ENCODE measurements at regions not wholly inside any gene's neighbourhood (a gene's known extent, or its start where the extent isn't known, plus 50 kb on each side); places are given as distances from the start of the nearest gene placed in this dataset.

DNA sequence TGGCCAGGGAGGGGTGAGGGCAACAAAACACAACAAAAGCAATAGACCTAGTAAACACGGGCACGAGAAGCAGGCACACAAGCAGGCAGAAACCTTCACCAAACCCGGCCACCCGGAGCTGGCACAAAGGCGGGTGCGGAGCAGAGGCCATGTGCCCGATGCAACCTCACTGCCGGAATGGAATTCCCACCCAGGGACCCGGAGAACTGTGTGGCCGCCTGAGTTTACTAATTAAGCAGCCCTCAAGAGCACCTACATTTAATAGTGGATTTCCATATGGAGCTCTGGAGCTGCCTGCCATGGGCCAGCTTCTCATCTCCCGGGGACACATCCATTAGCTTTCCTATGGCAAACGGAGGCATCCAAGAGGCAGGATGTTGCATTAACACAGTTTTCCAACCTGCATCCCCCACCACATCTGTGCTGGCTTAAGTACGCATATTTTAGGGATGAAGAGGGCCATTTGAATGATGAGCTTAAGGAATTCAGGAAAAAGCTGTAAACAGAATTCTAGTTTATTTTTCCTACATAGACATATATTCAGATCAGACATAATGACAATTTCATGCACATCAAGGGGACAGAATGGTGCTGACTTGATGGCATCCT, 104.5 kb upstream of the SMIM21 start:
- no peak for TF ChIP-seq GATA1 (IDR thresholded peaks at IDR 0.05; ENCODE audit: low read depth, low read length)
- TF ChIP-seq POLR2A (IDR thresholded peaks at IDR 0.05; ENCODE audit: low read length) = no peak
- no peak for DNase-seq

DNA sequence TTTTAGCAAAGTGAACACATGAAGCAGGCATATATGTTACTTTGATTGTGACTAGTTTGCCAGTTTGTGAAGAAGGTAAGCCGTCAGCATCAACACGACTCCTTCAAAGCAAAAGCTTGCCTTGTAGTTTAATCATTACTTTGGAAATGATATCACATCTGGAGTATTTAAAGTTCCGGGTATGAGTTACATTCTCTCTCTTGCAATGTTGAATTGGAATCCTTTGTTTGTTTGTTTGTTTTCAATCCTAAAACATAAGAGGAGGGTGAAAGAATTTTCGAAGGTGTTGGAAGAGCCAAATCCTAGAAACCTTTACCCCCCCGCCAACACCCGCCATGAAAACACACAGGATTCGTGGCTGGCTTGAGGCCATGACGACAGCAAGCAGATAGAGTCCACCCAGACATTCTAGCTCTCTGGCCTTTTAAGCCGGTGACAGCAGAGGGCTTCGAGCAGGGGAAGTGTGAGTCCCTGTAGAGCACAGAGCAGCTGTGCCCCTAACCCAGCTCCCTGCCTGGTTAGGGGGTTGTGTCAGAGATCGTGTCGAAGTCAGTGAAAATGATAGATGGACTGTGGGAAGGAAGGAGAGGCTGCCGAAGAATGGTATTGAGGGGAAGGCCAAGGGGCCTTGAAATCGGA, 103.8 kb upstream of the SMIM21 start:
- TF ChIP-seq GATA1 (IDR thresholded peaks at IDR 0.05; ENCODE audit: low read depth, low read length) (no peak), POLR2A (IDR thresholded peaks at IDR 0.05; ENCODE audit: low read length) (no peak)
- DNase-seq = no peak

DNA sequence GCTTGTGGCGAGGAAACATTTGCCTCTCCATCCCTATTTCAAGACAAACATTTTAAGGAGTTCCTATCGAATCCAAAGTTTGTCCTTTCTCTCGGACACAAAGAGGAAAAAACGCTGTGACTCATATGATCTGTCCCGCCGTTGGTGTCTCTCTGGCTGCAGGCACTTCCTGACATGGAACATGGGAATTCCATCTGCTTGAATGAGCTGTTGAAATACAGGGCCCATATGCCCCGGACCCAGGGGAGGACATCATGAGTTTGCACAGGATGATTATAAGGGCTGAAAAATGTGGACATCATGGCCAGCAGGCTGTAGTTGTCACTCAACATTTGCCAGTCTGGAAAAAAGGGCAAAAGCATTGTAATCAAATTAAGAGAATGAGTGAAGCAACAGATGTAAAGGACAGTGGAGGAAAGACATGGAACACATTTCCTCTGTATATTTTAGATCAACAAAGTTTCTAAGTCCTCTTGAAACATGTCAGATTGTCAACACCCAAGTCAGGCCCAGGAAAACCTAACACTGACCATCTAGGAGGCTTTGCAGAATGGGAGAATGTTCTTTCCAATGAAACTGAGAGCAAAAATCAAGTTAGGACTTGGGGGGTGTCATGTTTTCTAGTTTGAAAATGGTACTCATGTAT, 103.2 kb upstream of the SMIM21 start:
- no peak for DNase-seq
- no peak for TF ChIP-seq GATA1 (IDR thresholded peaks at IDR 0.05; ENCODE audit: low read depth, low read length)
- no peak for TF ChIP-seq POLR2A (IDR thresholded peaks at IDR 0.05; ENCODE audit: low read length)

DNA sequence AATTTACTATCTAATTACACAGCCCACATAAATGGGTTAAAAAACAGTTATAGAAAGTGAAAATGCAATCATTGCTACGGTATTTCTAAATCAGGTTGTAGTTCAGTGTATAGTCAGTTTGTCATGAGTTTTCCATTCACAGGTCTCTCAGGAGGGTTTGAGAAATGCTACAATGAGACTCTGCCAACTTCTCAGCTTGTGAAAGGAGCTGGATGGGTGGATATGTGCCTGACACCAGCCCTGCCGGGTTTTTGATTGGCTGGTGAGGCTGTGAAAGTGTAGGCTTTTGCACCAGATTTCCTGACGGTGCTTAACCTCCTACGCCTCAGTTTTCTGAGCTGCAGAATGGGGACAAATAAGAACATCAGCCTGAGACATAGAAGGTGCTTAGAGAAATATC, 102.6 kb upstream of the SMIM21 start:
- no peak for DNase-seq

DNA sequence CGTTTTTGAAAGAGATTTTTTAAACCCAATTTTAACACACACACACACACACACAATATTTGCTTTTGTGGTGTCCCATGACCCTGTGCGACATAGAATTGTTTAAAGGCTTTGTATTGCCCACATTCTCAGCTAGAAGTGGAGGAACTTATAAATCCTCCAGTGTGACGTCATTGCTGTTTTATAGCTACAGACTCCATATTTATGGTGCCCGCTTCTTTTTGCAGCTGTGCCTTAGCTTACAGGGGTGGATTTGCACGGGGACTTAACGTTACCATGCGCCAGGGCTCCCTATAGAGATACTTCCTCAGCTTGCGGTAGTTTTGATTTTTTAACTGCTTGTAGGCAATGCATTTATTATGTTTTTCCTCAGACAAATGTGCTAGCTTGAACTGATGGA, 101.9 kb upstream of the SMIM21 start:
- no peak for TF ChIP-seq POLR2A (IDR thresholded peaks at IDR 0.05; ENCODE audit: low read length)
- no peak for TF ChIP-seq GATA1 (IDR thresholded peaks at IDR 0.05; ENCODE audit: low read depth, low read length)
- no peak for DNase-seq

More for the DNA sequence above, 102.6 kb upstream of the SMIM21 start:
- TF ChIP-seq POLR2A (IDR thresholded peaks at IDR 0.05; ENCODE audit: low read length) (no peak), GATA1 (IDR thresholded peaks at IDR 0.05; ENCODE audit: low read depth, low read length) (no peak)

DNA sequence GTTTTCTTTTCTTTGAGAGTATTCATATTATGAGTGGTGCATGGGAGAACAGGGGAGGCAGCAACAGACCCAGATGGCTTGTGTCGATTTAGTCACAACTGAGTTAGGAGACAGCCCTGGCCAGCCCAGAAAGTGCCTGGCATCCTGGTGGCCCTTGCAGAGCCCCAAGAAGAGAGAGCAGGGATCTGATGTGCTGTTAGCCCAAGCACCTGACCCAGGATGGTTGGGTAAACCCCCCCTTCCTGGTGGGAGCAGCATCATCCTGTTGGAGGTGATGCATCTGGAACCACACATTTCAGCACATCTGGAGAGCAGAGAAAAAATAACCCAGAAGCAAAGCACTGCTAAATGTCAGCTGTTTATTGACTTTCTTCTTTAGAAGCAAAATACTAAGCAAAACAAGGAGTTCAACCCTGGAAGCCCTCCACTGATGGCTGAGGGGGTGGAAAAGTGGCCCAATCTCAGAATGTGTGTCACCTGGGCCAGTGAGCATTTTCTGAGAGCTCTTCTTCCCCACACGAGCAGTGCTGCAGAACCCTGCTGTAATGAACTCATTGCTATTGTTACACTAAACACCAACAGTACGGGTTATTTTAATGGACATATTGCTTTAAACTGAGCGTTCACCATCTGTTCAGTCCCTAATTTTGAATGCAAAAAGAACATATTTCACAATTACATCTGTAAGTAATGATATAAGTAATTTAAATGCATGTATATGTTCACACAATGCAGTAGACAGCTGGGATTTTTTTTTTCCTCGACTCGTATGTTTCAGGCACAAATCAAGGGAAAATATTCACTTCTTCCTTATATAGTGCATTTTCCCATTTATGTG, 100.6 kb upstream of the SMIM21 start:
- no peak for DNase-seq
- TF ChIP-seq GATA1 (IDR thresholded peaks at IDR 0.05; ENCODE audit: low read depth, low read length) (no peak), POLR2A (IDR thresholded peaks at IDR 0.05; ENCODE audit: low read length) (no peak)

DNA sequence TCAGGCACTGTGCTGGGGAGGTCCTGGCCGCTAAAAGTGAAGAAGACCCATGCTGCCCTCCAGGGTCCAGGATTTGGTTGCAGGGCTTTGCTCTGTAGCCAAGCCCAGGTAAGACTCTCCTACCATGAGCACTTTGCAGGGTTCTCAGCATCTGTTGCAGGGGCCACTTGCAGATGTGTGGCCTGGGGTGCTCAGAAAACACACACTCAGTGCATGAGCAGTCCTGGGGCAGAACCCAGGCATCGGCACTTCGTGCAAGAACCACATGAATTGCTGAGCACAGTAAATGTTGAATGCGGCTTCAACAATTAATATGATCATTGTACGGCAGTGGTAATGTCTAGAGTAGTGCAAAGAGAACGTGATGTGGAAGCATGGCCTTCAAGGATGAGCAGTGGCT, 98.5 kb upstream of the SMIM21 start:
- TF ChIP-seq GATA1 (IDR thresholded peaks at IDR 0.05; ENCODE audit: low read depth, low read length) (no peak), POLR2A (IDR thresholded peaks at IDR 0.05; ENCODE audit: low read length) (no peak)
- DNase-seq = no peak

DNA sequence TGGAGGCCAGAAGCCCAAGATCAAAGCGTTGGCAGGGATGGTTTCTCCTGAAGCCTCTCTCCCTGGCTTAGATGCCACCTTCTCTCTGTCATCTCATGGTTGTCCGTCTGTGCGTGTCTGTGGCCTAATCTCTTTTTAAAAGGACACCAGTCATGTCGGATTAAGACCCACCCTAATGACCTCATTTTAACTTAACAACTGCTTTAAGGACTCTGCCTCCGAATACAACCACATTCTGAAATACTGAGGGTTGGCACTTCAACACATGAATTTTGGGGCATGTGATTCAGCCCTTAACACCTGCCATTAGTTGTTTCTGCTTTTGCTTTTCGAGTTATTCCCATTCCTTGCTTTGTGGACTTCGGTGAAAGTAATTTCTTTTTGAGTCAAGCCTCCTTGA, 97.8 kb upstream of the SMIM21 start:
- TF ChIP-seq GATA1 (IDR thresholded peaks at IDR 0.05; ENCODE audit: low read depth, low read length) (no peak), POLR2A (IDR thresholded peaks at IDR 0.05; ENCODE audit: low read length) (no peak)
- no peak for DNase-seq

DNA sequence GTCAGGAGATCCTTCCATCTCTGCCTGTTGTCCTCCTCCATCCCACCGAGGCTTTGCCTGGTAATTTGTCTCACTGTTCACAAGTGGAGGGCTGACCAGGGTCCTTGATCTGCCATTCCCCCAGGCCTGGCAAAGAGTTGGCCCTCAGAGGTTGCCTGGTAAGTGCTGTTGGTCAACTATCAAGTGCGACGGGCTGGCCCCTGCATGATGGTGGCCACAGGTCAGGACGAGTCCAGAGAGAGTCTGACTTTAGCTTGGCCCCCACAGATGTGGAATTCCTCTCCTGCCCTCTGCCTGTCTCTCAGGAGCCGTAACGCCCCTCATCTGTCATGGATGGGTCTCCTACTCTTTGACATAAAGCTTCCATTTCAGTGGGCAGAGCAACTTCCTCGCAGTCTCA, 97.3 kb upstream of the SMIM21 start:
- no peak for DNase-seq
- TF ChIP-seq POLR2A (IDR thresholded peaks at IDR 0.05; ENCODE audit: low read length) = no peak
- TF ChIP-seq GATA1 (IDR thresholded peaks at IDR 0.05; ENCODE audit: low read depth, low read length) = no peak

DNA sequence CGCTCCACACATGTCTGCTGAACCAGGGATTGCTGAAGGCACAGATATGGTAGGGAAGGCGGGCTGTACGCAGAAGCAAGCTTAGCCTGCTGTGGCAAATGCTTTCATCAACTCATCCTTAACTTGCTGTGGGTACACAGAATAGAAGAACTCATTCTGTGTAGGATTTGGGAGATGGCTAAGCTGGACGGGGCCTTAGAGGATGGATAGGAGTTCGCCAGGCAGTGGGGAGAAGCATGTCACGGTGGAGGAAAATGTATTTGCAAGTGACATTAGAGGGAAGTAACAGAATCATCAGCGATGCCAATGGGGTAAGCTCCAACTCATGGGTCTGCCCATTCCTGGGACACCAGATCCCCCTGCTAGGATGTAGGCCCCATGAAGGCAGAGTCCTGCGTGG, 96.7 kb upstream of the SMIM21 start:
- no peak for TF ChIP-seq GATA1 (IDR thresholded peaks at IDR 0.05; ENCODE audit: low read depth, low read length)
- TF ChIP-seq POLR2A (IDR thresholded peaks at IDR 0.05; ENCODE audit: low read length) = no peak
- DNase-seq = no peak

DNA sequence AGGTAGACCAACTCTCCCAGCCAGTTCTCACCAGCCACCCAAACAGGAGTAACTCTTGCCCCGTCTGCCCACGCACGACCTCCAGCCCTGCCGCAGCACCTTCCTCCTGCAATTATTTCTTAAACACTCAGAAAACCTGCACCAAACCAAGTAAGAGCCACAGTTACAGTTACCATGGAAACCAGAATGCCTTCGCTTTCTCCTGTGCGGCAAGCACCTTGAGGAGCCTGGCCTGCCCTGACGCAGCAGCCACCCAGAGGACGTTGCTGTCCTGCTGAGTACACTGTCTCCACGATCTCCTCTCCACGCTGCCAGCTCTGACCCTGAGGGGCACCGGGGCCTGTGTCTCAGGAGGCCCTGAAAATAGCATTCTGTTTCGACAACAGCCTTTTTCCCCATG, 94.3 kb upstream of the SMIM21 start:
- TF ChIP-seq GATA1 (IDR thresholded peaks at IDR 0.05; ENCODE audit: low read depth, low read length) (no peak), POLR2A (IDR thresholded peaks at IDR 0.05; ENCODE audit: low read length) (no peak)
- DNase-seq = no peak

DNA sequence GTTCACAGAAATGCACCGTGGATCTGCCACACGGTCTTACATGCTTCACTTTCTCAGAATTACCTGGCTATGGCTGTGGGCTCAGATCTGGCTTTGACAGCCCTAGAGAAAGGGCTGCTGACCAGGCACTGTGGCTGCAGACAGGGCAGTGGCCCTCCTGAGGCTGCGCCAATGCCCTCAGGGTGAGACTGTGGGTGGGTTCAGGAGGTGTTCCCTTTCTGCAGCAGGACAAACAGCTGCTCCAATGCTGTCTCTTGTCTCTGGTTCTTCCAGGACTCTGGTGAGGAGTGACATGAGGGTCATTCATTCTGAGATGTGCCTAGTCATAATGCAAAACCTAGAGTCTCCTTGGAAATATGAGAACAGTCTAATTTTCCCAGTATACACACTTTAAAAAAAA, 90.5 kb upstream of the SMIM21 start:
- DNase-seq = no peak
- TF ChIP-seq GATA1 (IDR thresholded peaks at IDR 0.05; ENCODE audit: low read depth, low read length) = no peak
- TF ChIP-seq POLR2A (IDR thresholded peaks at IDR 0.05; ENCODE audit: low read length) = no peak

DNA sequence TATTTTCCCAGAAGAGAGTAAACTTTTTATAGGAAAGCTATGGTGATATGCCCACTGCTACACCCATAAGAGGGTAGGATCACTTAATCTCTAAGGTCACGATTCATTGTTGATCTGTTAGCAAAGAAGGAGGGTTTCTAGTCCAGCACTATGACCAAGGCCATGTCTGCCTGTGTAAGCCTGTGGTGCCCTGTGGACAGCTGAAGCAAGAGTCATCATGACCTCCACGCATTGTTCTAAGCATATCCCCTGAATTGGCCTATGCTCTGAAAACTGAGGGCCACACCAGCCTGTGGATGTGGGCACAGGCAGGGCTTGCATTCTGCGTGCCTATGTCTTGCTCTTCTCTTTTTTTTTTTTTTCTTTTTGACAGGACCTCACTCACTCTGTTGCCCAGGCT, 89.8 kb upstream of the SMIM21 start:
- no peak for DNase-seq
- no peak for TF ChIP-seq GATA1 (IDR thresholded peaks at IDR 0.05; ENCODE audit: low read depth, low read length)

DNA sequence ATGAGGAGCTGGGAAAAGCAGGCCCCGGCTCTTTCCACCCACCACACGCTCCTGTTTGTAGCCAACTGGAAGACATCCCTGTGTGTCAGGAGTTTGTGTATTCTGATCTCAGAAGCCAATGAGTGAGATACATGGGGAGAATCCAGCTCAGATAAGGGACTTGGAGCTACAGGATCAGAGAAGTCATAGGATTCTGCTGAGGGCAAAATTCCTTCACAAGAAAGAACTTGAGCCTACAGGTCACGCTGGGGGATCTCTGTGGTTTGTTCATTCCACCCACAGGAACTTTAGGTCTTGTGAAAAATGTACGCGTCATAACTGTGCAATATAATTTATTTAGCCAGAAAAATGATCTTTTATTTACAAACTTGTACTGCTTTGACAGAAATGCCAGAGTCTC, 80.1 kb upstream of the SMIM21 start:
- TF ChIP-seq POLR2A (IDR thresholded peaks at IDR 0.05; ENCODE audit: low read length) = no peak
- TF ChIP-seq GATA1 (IDR thresholded peaks at IDR 0.05; ENCODE audit: low read depth, low read length) = no peak
- DNase-seq = no peak
